EL (cell line): ENCODE measurements at regions not wholly inside any gene's neighbourhood (a gene's known extent, or its start where the extent isn't known, plus 50 kb on each side); places are given as distances from the start of the nearest gene placed in this dataset.

Experiments used
- DNase-seq: peaks from one replicate; pipeline ENCODE4 v3.0.0-alpha.2; 2016

GRCh38 chr5:52690236-52690768 is 97.4 kb upstream of the ITGA1 start:
- peak; percentile 55 for DNase-seq

- peak; percentile 83 for DNase-seq
Observed at GRCh38 chr5:52692039-52692438, 95.7 kb upstream of the ITGA1 start.

- DNase-seq, result no peak
Observed at GRCh38 chr5:52692606-52693005, 95.1 kb upstream of the ITGA1 start.

GRCh38 chr5:52693280-52693679 is 94.4 kb upstream of the ITGA1 start:
- DNase-seq, result peak; percentile 45

GRCh38 chr5:52693836-52694235 is 93.9 kb upstream of the ITGA1 start:
- DNase-seq, result no peak

- DNase-seq, result no peak
Observed at GRCh38 chr5:52694648-52695047, 93.1 kb upstream of the ITGA1 start.

GRCh38 chr5:52702877-52703276 is 84.8 kb upstream of the ITGA1 start:
- no peak for DNase-seq

- DNase-seq, result no peak
Observed at GRCh38 chr5:52703321-52703720, 84.4 kb upstream of the ITGA1 start.

GRCh38 chr5:52705720-52706119 is 82.0 kb upstream of the ITGA1 start:
- DNase-seq, result peak; percentile 71

- no peak for DNase-seq
Observed at GRCh38 chr5:52706775-52707174, 80.9 kb upstream of the ITGA1 start.

GRCh38 chr5:52707616-52708015 is 80.1 kb upstream of the ITGA1 start:
- no peak for DNase-seq

GRCh38 chr5:52708463-52708862 is 79.3 kb upstream of the ITGA1 start:
- DNase-seq, result peak; percentile 57

- DNase-seq, result peak; percentile 62
Observed at GRCh38 chr5:52709167-52709925, 78.4 kb upstream of the ITGA1 start.

GRCh38 chr5:52710310-52710971 is 77.3 kb upstream of the ITGA1 start:
- DNase-seq, result no peak

GRCh38 chr5:52710972-52711596 is 76.6 kb upstream of the ITGA1 start:
- DNase-seq, result peak; percentile 53

GRCh38 chr5:52712354-52712753 is 75.4 kb upstream of the ITGA1 start:
- no peak for DNase-seq

- DNase-seq, result no peak
Observed at GRCh38 chr5:52725065-52725746, 62.5 kb upstream of the ITGA1 start.

- no peak for DNase-seq
Observed at GRCh38 chr5:52725808-52726207, 61.9 kb upstream of the ITGA1 start.

GRCh38 chr5:52727020-52727419 is 60.7 kb upstream of the ITGA1 start:
- DNase-seq, result no peak

- DNase-seq, result peak; percentile 85
Observed at GRCh38 chr5:52727576-52727975, 60.1 kb upstream of the ITGA1 start.

GRCh38 chr5:52728224-52728623 is 59.5 kb upstream of the ITGA1 start:
- no peak for DNase-seq

- DNase-seq, result no peak
Observed at GRCh38 chr5:52728686-52729085, 59.0 kb upstream of the ITGA1 start.
